HG02763 (cell line): ENCODE measurements at regions not wholly inside any gene's neighbourhood (a gene's known extent, or its start where the extent isn't known, plus 50 kb on each side); places are given as distances from the start of the nearest gene placed in this dataset.
"Not testable (repeated sequence)": the region's sequence is repeated elsewhere in the genome, so short reads cannot be mapped to it uniquely, and the experiment has no call there.

Experiments used
- ATAC-seq: cut with Tn5 transposase; IDR thresholded peaks from one replicate; pipeline ENCODE4 v1.9.1; 2021; ENCODE audit warnings: mild to moderate bottlenecking, moderate library complexity; ENCODE audit not compliant: unreplicated experiment

DNA sequence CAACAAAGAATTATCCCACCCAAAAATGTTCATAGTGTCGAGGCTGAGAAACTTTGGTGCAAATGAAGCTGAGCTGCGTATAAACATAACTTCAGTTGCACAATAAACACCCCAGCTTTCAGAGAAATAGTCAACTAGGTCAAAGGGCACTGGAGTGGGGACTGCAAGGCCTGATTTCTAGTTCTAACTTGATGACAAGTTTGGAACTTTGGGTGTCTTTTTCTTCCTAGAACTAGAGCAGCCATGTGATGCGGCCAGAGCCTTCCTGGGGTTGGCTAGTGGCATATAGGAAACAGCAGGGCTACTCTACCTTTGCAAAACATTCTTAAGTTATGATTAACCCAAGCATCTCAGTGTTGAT is 298.4 kb upstream of the AMIGO2 start:
- ATAC-seq = no peak

DNA sequence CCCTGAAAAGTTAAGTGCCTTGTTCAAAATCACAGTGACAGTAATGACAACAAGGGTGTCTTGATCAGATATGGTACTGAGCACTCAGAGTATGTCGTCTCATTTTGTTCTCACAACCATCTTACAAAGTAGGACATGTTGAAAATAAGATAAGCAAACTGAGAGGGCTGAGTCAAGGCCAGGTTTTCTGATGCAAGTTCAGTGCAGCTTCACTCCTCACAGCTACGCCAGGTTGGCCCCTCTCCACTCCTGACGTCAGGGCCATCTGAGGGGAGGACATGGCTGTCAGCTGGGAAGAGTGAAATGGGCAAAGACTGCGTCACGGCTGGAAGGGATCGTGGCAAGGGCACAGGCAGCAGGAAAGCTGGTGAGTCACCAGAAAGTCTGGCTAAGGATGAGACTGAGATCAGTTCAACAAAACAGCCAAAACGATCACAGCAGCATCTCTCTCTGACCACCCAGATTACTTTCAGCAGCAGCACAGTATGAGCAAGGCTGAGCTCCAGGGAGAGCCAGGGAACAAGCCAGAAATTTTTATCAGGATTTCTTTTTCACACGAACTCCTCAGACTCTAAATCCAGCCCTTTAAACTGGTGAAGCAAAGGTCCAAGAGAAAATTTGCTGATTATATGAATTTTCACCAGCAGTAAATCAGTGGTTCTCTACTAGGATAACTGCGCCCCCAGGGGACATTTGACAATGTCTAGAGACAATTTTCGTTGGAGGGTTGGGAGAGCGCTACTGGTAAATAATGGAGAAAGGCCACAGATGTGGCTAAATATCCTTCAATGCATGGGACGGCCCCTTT is 297.9 kb upstream of the AMIGO2 start:
- no peak for ATAC-seq

DNA sequence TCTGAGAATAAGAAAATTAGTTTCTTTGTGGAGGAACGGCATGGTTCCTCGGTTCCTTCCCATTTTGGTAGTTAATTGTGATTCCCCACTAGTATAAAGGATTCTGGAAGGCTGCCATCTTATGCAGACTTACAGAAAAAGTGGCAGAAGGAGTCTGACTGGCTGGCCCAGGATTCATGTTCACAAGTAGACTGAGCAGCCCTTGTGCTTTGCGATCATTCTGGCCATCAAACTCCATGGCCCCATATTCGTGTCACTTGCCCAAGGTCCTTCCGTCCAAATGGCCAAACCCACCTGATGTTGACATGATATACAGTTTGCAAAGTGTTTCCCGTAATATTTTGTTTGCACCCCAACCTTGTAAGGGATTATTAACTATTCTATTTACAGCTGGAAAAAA is 297.2 kb upstream of the AMIGO2 start:
- no peak for ATAC-seq

DNA sequence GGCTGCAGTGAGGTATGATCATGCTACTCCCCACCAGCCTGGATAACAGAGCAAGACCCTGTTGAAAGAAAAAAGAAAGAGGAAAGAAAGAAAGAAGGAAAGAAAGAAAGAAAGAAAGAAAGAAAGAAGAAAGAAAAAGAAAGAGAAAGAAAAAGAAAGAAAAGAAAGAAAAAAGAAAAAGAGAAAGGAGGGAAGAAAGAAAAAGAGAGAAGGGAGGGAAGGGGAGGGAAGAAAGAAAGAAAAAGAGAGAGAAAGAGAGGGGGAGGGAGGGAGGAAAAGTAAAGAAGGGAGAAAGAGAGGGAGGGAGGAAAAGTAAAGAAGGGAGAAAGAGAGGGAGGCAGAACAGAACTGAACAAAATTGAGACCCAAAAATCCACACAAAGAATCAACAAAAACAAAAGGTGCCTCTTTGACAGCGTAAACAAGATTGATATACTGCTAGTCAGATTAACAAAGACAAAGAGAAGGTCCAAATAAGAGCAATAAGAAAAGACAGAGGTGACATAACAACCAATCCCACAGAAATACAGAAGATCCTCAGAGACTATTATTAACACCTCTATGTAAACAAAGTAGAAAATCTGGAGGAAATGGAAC is 293.9 kb upstream of the AMIGO2 start:
- ATAC-seq = no peak

DNA sequence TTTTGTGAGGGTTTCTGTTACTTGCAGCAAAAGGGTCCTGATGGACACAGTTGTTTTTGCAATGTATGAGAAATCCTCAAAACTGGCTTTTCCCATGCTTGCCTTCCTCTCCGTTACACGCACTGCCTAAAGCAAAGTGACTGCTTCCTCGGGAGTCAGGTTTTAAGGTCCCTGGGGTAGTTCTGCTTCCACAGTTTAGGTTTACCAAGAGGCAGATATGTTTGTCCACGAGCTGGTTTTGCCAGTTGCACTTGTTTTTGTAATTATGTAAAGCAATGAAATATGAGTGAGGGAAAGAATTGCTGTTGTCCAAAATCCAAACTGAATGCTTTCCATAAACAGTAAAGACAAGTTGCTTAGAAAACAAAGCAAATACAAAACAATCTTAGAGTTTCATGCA is 290.7 kb upstream of the AMIGO2 start:
- no peak for ATAC-seq

DNA sequence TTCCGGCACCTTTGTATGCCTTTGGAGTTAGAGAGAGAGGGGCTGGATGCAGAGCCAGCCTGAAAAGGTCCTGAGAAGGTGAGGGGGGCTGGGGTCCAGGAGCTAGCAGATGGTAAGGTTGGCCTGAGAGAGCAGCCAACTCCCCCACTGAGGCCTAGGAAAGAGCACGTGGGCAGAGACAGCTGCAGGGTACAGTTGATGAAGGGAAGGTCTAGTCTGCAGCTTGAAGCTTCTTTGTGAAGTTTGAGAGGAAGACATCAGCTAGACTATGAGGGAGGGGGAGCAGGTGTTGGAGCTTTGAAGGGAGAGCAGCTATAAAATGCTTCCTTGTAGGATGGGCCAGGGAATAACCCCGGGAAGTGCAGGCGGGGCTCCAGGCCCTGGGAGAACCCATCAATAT is 289.3 kb upstream of the AMIGO2 start:
- no peak for ATAC-seq

DNA sequence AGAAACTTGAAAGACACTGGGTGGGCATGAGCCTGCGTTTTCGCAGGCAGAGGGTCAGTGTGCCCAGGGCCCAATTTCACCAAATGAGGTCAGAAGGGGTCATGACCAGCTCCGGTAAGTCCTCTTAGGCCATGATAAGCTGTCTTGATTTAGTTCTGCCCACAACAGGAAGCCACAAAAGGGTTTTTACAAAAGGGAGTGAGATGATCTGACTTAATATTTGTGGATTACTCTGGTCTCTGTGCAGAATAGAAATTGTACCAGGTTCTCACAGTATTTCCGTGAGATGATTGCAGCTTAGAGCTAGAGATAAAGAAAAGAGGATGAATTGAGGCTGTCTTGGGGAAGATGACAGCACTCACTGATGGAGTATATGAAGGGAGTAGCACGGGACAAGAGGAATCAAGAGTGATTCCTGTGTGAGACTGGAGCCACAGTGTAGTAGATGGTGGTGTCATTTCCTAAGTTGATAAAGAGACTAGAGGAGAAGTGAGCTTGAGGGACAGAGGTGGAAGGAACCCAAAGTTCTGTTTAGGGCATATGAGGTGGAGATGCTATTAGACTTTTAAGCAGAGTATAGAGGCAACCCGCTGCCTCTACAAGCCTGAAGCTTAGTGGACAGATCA is 288.3 kb upstream of the AMIGO2 start:
- ATAC-seq = no peak

DNA sequence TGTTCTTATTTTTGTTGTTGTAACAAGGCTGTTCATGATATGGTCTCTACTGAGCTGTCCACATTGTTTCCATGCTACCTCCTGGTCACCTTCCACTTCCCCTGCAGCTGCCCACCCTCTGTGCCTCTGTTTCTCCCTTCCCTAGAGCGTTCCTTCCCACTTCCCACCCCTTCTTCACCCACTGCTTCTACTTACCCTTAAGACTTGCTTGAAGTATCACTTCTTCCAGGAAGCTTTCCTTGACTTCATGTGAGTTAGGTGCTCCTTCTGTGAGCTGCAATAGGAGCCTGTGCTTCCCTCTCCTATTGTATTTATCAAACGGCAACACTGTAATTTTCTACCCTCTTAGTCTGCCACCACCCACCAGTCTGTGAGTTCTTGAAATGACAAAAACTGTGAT is 286.8 kb upstream of the AMIGO2 start:
- ATAC-seq = no peak

DNA sequence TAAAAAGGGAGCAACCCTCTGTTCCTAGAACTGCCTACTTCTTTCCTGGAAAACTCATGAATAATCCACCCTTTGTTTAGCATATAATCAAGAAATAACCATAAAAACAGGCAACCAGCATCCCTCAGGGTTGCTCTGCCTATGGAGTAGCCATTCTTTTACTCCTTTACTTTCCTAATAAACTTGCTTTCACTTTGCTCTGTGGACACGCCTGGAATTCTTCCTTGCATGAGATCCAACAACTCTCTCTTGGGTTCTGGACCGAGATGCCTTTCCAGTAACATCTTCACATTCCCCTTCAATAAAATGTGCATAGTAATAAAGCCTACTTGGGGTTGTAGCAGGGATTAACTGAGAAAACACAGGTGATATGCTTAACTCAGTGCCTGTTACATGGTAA is 286.4 kb upstream of the AMIGO2 start:
- ATAC-seq = no peak

DNA sequence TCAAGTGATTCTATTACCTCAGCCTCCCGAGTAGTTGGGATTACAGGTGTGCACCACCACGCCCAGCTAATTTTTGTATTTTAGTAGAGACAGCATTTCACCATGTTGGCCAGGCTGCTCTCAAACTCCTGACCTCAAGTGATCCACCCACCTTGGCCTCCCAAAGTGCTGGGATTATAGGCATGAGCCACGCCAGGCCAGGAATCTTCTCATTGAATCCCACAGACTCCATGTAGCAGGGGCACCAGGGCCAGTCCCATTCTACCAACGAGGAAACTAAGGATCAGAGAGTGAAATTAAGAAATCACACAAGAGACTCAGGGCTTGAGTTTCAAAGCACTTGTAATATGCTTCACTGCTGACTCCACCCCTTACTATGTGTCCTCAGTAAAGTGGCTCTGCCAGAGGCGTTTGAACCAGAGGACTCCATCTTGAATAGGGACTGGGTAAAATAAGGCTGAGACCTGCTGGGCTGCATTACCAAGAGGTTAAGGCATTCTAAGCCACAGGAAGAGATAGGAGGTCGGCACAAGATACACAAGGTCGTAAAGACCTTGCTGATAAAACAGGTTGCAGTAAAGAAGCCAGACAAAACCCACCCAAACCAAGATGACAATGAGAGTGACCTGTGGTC is 285.8 kb upstream of the AMIGO2 start:
- ATAC-seq = not testable (repeated sequence)

DNA sequence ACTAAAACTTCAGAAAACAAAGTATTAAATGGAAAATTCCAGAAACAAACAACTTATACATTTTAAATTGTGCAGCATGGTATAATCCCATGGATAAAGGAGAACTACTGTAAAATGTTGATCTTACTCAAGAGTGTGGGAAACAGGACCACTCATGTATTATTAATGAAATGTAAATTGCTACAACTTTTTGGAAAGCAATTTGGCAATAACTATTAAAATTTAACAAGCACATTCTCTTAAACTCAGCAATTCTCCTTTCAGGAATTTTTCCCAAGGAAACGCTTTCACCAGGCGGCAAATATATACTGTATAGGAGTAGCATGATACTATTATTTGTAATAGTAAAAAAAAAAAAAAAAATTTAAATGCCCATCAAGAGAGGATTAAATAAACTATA is 284.5 kb upstream of the AMIGO2 start:
- no peak for ATAC-seq

DNA sequence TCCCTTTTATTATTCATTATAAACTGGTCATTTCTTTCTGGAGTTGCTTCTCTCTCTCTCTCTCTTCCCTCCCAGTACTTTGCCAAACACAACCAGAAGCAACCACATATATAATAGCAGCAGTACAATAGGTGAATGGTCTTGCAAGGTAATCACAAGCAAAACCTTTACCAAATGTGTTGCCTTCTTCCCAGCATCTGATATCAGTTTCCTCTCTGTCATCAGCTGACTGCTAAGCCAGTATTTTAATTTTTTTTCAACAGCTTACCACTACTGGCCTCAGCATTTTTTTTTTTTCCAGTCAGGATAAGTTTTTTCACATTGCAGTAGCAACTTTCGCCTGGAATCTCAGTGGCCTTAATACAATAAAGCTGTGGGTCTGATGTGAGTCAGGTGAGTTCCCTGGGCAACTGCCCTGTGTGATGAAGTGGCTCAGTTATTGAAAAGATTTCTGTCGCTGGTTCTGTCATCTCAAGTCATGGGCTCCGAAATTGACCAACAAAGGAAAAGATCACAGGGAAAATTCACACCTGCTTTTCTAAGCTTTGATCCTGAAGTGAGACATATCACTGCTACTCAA is 282.5 kb upstream of the AMIGO2 start:
- no peak for ATAC-seq

DNA sequence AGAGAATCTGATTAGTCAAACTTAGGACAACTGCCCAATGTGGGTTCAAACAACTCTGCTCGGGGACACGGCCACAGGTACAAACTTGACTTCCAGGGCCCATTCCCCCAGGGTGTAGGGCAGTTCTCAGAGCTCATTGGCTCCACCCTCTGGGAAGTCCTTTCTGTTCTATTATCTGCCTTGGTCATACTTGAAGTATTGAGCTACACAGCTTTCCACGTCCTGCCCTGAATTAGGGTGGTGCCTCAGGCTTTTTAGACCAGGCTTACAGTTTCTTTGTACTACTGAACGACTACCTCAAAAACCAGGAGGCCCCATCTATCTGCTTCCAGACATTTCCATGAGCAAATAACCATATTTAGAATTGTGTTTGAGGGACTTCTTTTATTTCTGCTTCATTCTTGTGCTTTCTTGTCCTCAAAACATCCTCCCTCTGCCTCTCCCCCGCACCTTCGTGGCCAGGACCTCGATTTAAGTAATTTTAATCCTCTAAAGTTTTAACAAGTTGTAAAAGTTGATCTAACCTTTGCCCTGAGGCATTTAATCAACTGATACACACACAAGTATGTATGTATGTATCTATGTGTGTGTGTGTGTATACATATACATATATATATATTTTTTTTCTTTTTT is 281.7 kb upstream of the AMIGO2 start:
- ATAC-seq = peak; percentile 73

DNA sequence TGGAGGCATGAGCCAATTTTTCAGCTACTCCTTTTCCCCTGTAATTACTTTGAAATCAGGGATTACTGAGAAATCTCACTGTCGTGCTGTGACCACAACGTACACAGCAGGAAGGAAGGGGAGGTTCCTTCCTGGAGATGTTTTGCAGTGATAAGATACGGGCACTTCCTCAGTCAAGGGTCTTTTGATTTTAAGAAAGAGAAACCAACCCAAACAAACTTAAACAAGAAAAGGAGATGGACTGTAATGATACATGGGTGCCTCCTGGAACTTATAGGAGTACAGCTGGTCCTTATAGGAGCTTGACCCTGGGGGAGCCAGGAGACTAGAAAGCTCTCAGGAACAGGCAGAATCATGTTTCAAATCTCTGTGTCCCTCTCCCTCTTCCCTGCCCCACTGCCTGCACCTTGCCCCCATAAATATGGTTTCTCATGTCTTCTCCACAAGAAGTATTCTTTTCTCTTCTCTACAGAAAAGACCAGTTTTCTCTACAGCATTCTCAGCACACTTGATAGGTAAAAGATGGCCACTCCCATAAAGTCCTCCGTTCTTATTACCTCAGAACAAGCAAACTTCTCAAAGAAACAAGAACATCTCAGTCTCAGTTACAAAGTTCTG is 281.1 kb upstream of the AMIGO2 start:
- no peak for ATAC-seq

DNA sequence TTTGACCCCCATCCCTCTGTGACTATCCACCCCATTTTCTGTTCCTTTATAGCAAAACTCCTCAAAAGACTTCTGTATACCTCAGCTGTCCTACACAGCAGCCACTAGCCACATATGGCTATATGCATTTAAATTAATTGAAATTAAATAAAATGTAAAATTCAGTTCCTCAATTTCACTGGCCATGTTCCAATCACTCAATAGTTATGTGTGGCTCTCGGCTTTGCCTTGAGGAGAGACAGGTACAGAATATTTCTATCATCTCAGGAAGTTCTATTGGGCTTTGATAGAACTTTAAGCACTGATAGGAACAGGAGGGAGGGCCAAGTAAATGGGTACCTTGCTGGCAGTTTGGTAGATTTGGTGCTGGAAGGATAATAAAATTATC is 280.3 kb upstream of the AMIGO2 start:
- no peak for ATAC-seq

DNA sequence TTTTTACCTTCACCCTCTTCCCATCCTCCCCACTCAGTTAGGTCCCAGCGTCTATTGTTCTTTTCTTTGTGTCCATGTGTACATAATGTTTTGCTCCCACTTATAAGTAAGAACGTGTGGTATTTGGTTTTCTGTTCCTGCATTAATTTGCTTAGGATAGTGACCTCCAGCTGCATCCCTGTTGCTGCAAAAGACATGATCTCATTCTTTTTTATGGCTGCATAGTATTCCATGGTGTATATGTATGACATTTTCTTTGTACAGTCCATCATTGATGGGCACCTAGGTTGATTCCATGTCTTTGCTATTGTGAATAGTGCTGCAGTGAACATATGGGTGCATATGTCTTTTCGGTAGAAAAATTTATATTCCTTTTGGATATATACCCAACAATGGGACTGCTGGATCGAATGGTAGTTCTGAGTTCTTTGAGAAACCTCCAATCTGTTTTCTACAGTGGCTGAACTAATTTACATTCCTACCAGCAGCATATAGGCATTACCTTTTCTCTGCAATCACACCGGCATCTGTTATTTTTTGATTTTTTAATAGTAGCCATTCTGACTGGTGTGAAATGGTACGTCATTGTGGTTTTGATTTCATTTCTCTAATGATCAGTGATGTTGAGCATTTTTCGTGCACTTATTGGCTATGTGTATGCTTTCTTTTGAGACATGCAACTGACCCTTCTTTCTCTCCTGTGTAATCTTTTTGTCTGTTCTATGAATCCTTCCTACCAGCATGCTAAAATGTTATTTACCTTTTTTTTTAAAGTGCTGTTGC is 279.7 kb upstream of the AMIGO2 start:
- ATAC-seq = no peak

DNA sequence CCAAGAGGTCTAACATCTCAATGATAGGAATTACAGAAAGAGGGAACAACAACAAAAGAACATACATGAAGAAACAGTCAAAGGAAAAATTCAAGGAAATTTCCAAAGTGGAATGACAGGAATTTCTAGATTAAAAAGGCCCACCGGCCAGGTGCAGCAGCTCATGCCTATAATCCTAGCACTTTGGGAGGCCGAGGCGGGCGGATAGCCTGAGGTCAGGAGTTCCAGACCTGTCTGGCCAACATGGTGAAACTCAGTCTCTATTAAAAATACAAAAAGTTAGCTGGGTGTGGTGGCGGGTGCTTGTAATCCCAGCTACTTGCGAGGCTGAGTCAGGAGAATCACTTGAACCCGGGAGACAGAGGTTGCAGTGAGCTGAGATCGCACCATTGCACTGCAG is 277.2 kb upstream of the AMIGO2 start:
- ATAC-seq = not testable (repeated sequence)

DNA sequence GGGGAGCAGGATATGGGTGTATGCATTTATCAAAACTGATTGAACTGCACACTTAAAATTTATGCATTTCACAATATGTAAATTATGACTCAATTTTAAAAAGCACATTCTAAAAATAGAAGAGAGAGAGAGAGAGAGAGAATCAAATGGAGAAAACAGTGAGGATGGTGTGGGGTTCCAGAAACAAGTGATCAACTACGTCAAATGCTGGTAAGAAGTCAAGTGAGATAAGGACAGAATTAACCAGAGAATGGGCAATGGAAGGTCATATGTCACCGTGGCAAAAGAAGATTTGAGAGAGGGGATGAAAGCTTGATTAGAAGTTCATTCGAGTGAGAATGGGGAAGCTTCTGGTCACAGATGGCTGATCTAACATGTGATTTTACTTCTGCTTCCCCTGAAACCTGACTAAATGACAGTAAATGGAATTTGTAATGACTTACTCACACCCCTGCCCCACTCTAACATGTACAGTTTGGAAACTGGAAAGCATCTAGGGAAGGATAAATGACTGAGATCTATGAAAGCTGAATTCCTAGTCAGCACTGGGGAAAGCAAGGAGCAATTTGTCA is 276.5 kb upstream of the AMIGO2 start:
- ATAC-seq = peak; percentile 65

DNA sequence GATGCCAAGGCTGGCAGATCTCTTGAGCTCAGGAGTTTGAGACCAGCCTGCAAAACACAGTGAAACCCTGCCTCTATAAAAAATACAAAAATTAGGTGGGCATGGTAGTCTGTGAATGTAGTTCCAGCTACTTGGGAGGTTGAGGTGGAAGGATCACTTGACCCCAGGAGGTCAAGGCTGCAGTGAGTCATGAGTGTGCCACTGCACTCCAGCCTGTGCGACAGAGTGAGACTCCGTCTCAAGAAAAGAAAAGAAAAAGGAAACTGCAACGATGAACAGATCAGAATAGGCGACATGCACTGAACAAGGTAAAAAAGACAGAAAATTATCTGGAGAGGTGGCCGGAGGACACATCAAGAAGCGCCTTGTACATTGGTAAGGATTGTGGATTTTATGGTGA is 273.7 kb upstream of the AMIGO2 start:
- ATAC-seq = no peak

DNA sequence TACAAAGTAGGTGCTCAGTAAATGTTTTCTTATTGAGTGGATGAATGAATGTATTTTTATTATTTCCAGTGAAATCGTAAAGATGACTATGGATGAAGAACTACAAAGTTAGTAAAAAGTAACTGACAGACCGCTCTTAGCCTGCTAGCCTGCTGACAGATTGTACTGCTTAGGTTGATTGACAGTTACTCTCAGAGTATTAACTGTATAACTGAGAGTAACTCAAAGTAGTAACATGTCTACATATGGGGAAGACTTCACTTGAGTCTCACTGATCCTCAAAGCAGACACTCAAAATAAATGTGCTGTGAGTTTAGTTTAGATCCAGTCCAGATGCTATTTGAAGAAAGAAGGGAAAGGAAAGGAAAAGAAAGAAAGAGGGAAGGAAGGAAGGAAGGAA is 272.3 kb upstream of the AMIGO2 start:
- ATAC-seq = no peak
